D721Med (cell line): ENCODE measurements at regions not wholly inside any gene's neighbourhood (a gene's known extent, or its start where the extent isn't known, plus 50 kb on each side); places are given as distances from the start of the nearest gene placed in this dataset.

ENCODE experiments used
- DNase-seq: peaks from one replicate; pipeline ENCODE4 v3.0.0; 2011; ENCODE audit warnings: low spot score; ENCODE audit not compliant: insufficient read length
- FAIRE-seq: peaks from 2 replicates; lab custom pipeline; 2011; peaks lifted over from hg19 to GRCh38; lab: Jason Lieb, UNC
- TF ChIP-seq, protein P1 (sequence below): IDR thresholded peaks from 2 replicates; pipeline ENCODE4 v1.5.1; 2012; ENCODE audit warnings: mild to moderate bottlenecking, control low read depth; ENCODE audit not compliant: insufficient read depth; ENCODE audit errors: missing control alignments

DNA sequence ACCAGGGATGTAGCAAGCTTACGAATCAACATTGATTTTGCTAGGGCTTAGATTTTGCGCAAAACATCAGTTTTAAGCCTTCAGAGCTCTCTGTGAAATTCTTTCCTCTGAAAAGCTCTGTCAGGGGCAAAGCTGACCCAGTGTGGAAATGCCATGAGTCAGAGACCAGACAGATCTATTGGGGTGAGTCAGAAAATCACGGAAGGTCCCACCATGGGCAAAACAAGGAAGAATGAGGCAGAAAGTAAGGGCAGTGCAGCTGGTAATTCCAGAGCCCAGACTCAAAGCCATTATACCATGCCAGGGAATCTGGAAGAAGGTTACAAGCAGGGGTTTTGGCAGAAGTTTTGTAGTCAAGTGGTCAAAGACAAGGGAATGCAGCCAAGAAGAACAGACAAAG, 256.6 kb upstream of the CTAGE1 start:
- FAIRE-seq (no peak), DNase-seq (no peak)

DNA sequence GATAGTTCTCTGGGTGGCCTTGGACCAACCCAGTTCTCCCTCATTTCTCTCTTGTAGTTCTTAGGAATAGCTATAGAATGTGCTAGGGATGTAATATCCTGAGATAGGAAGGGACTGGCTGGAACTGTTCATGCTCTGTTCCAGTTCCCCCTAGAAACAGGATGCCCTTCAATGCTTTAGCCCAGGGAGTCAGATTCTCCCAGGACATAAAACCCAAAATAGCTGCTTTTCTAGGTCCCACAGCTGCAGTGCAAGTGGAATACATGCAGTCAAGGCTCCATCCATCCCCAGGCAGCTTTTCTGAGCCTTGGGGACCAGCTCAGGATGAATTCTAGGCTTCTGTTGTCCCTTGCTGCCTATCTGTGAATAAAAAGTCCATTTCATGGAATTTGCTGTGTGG, 257.3 kb upstream of the CTAGE1 start:
- FAIRE-seq (no peak), DNase-seq (no peak)
- TF ChIP-seq, protein P1, sequence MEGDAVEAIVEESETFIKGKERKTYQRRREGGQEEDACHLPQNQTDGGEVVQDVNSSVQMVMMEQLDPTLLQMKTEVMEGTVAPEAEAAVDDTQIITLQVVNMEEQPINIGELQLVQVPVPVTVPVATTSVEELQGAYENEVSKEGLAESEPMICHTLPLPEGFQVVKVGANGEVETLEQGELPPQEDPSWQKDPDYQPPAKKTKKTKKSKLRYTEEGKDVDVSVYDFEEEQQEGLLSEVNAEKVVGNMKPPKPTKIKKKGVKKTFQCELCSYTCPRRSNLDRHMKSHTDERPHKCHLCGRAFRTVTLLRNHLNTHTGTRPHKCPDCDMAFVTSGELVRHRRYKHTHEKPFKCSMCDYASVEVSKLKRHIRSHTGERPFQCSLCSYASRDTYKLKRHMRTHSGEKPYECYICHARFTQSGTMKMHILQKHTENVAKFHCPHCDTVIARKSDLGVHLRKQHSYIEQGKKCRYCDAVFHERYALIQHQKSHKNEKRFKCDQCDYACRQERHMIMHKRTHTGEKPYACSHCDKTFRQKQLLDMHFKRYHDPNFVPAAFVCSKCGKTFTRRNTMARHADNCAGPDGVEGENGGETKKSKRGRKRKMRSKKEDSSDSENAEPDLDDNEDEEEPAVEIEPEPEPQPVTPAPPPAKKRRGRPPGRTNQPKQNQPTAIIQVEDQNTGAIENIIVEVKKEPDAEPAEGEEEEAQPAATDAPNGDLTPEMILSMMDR: no peak

More for the DNA sequence above, 256.6 kb upstream of the CTAGE1 start:
- TF ChIP-seq, protein P1: no peak

DNA sequence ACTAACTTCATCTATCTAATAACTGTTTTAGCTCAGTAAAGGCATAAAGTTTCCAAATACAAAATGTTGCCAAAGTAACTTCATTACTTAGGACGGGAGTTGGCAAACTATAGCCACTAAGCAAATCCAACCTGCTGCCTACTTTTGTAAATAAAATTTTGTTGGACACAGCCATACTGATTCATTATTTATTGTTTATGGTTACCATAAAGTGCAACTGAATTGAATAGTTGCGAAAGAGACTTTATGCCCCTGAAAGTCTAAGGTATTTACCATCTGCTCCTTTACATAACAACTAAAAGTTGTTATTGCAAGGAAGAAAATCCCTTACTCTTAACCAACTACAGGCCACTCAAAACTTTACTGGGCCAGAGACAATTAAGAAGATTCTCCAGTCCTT, 256.7 kb upstream of the RBBP8 start:
- TF ChIP-seq, protein P1: no peak
- DNase-seq (no peak), FAIRE-seq (no peak)

DNA sequence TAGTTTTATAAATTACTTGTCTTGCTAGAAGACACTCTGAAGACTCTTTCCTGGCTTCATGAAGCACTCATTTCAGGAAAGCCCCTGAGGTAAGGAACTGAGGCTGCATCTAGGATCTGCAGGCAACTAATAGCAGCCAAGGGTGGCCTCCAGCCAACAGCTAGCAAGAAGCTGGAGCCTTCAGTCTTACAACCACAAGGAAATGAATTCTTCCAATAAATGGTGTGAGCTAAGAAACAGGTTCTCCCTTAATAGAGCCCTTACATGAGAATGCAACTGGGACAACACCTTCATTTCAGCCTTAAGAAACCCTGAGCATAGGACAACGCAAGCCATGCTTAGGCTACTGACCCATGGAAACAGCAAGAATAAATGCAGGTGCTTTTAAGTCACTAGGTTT, 254.6 kb upstream of the RBBP8 start:
- FAIRE-seq (no peak), DNase-seq (no peak)
- TF ChIP-seq, protein P1: no peak

DNA sequence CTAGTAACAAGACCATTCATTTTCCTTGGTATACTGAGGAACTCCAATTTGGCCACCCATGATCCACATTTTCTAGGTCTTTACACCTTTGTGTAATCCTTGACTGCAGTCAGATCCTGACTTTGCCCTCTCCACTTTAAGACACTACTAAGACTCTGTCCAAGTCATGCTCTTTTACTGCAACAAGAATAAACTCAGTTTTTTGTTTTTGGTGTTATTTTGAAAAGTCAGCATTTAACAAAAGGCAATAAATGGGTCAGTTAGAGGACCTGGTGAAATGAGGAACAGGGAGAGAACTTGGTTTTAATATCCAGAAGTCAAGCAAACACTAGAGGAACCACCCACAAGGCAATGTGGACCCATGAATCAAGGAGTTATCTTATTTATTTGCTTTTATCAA, 252.2 kb upstream of the RBBP8 start:
- TF ChIP-seq, protein P1: no peak
- no peak for FAIRE-seq
- no peak for DNase-seq

DNA sequence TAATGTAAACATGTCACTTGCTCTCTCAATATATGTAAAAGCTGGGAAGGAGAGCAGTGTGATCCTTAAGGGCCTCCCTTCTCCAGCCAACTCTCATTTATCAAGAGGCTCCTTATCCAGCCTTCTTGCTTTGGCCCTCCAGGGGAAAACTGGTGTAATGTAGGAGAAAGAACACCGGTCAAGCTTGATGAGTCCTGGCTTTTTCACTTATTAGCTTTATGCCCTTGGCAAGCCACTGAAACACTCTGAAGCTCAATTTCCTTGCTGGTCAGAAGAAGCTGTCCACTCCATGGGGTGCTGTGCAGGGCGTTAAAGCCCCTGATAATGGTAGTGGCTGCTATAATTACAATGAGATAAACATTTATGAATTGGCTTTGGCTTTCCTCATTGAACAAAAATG, 251.2 kb upstream of the RBBP8 start:
- FAIRE-seq: no peak
- TF ChIP-seq, protein P1: no peak
- DNase-seq: no peak

DNA sequence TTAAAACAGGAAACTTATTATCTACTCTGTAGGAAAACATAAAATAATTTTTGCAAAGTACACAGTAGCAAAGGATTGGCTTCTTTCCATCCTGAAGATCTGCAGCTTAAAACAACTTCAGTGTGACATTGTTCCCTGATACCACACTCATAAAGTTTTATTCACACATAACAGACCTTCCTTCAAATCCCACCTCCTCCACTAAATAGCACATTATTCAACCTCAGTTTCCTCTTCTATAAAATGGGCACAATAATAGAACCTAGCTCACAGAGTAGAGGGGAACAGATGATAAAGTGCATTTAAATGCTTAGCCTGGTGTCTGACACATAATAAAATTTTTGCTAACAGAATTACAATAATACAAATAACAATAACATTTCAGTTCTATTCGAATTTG, 250.4 kb upstream of the RBBP8 start:
- no peak for FAIRE-seq
- TF ChIP-seq, protein P1: no peak
- no peak for DNase-seq
